SJSA1 (cell line): ENCODE measurements at regions not wholly inside any gene's neighbourhood (a gene's known extent, or its start where the extent isn't known, plus 50 kb on each side); places are given as distances from the start of the nearest gene placed in this dataset.

ENCODE experiments used
- DNase-seq, 2 experiments: peaks; one replicate each; pipeline ENCODE4 v3.0.0-alpha.2; 2015 to 2020; ENCODE audit warnings: low spot score in 2 of 2, low read depth in 1 of 2
- H3K27ac ChIP-seq: fragments of 250-450 bp; sonication (Bioruptor Pico); 2 replicates; pipeline ENCODE4 v1.5.1; 2020; ENCODE audit warnings: mild to moderate bottlenecking, moderate library complexity
- H3K27me3 ChIP-seq: fragments of 250-450 bp; sonication (Bioruptor Pico); replicated peaks from 2 replicates; pipeline ENCODE4 v1.5.1; 2020; ENCODE audit warnings: mild to moderate bottlenecking, moderate library complexity
- H3K36me3 ChIP-seq: fragments of 250-450 bp; sonication (Bioruptor Pico); 2 replicates; pipeline ENCODE4 v1.5.1; 2020; ENCODE audit warnings: mild to moderate bottlenecking
- H3K4me1 ChIP-seq: fragments of 250-450 bp; sonication (Bioruptor Pico); replicated peaks from 2 replicates; pipeline ENCODE4 v1.6.1; 2021; ENCODE audit warnings: mild to moderate bottlenecking
- H3K4me3 ChIP-seq: fragments of 250-450 bp; sonication (Bioruptor Pico); 2 replicates; pipeline ENCODE4 v1.5.1; 2020; ENCODE audit warnings: mild to moderate bottlenecking
- H3K9me3 ChIP-seq: fragments of 250-450 bp; sonication (Bioruptor Pico); replicated peaks from 2 replicates; pipeline ENCODE4 v1.5.1; 2020; ENCODE audit warnings: mild to moderate bottlenecking

DNA sequence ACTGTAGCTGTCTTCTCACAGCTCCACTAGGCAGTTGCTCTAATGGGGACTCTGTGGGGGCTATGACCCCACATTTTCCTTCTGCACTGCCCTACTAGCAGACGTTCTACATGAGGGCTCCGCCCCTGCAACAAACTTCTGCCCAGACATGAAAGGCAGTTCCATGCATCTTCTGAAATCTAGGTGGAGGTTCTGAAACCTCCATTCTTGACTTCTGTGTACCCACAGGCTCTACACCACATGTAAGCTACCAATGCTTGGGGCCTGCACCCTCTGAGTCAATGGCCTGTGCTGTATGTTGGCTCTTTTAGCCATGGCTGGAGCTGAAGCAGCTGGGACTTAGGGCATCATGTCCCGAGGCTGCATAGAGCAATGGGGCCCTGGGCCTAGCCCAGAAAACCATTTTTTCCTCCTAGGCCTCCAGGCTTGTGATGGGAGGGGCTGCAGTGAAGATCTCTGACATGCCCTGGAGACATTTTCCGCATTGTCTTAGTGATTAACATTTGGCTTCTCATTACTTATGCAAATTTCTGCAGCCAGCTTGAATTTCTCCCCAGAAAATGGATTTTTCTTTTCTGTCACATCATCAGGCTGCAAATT is 123.0 kb downstream of the MYCN start:
- DNase-seq, result no peak
- no peaks in the 10 kb centered on the region for H3K36me3 ChIP-seq
- H3K4me3 ChIP-seq, result no peak overlapping the region
- peaks cover 11% of the 10 kb centered on the region; the same call in 1 of the 2 replicates for H3K9me3 ChIP-seq
- no peak overlapping the region for H3K27ac ChIP-seq
- no peaks in the 10 kb centered on the region for H3K4me1 ChIP-seq
- H3K27me3 ChIP-seq, result no peaks in the 10 kb centered on the region

DNA sequence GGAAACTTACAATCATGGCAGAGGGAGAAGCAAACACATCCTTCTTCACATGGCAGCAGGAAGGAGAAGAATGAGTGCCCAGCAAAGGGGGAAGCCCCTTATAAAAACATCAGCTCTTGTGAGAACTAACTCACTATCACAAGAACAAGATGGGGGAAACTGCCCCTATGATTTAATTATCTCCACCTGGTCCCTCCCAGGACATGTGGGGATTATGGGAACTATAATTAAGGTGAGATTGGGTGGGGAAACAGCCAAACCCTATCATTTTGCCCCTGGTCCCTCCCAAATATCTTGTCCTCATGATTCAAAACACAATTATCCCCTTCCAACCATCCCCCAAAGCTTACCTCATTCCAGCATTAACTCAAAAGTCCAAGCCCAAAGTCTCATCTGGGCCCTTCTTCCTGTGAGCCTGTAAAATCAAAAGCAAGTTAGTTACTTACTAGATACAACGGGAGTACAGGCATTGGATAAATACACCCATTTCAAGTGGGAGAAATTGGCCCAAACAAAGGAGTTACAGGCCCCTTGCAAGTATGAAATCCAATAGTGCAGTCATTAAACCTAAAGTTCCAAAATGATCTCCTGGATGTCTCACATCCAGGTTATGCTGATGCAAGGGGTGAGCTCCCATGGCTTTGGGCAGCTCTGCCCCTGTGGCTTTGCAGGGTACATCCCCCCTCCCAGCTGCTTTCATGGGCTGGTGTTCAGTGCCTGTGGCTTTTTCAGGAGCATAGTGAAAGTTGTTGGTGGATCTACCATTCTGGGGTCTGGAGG is 122.3 kb downstream of the MYCN start:
- H3K27ac ChIP-seq, result no peak overlapping the region
- no peaks in the 10 kb centered on the region for H3K27me3 ChIP-seq
- H3K9me3 ChIP-seq, result peaks cover 11% of the 10 kb centered on the region; the same call in 1 of the 2 replicates
- no peak for DNase-seq
- H3K36me3 ChIP-seq, result no peaks in the 10 kb centered on the region
- H3K4me3 ChIP-seq, result no peak overlapping the region
- H3K4me1 ChIP-seq, result no peaks in the 10 kb centered on the region

DNA sequence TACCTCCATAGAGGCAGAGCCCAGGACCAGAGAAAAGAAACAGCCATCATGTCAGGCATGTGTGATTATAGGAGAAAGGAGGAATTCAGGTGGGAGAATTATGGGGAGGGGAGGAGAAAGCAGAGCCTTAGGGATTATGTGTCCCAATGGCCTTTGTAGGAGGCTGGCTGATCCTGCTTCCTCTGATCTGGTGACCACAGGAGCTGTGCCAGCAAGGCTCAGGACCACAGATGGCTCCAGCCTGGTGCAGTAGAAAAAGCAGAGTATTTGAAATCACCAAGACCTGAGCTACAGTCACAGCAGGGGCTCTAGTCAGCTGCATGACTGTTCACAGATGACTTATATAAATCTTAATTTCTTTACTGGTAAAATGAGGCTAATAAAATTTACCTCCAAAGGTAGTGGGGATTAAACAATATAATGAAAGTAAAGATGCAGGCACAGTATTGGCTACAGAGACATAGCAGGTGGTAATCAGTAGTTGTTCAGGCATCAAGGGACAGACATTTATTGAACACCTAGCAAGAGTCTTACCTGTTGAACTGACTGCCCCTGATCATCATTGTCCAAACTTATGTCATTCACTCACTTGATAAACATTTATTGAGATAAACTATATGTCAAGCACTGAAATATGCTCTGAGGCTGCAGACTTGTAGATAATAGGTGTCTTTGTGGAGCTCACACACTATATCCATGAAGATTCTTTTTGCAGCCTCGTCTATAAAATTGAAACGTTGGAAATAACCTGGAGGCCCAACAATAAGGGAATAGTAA is 121.3 kb downstream of the MYCN start:
- Histone ChIP-seq H3K4me3 (no peak overlapping the region), H3K27ac (no peak overlapping the region), H3K27me3 (no peaks in the 10 kb centered on the region), H3K4me1 (no peaks in the 10 kb centered on the region), H3K9me3 (peaks cover 11% of the 10 kb centered on the region; the same call in 1 of the 2 replicates), H3K36me3 (no peaks in the 10 kb centered on the region)
- no peak for DNase-seq

DNA sequence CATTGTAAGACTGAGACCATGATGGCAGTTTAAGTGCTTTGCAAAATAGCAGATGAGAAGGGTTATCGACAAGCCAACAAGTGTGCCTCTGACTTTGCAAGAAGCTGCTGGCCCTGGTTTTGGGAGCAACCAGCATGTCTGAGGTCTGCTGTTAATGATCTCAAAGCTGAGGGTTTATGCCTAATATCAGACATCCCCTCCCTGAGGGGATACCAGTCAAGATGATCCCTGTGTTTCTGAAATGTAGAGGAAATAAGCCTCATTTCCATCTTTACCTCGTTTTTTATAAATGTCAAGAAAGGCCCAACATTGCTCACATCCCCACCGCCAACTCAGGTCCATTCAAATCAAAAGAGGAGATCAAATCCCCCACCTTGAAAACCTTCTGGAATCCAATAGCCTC is 120.6 kb downstream of the MYCN start:
- Histone ChIP-seq H3K27me3 (no peaks in the 10 kb centered on the region), H3K9me3 (peaks cover 11% of the 10 kb centered on the region; the same call in 1 of the 2 replicates), H3K4me3 (no peak overlapping the region), H3K4me1 (no peaks in the 10 kb centered on the region), H3K36me3 (no peaks in the 10 kb centered on the region), H3K27ac (no peak overlapping the region)
- DNase-seq, result no peak

DNA sequence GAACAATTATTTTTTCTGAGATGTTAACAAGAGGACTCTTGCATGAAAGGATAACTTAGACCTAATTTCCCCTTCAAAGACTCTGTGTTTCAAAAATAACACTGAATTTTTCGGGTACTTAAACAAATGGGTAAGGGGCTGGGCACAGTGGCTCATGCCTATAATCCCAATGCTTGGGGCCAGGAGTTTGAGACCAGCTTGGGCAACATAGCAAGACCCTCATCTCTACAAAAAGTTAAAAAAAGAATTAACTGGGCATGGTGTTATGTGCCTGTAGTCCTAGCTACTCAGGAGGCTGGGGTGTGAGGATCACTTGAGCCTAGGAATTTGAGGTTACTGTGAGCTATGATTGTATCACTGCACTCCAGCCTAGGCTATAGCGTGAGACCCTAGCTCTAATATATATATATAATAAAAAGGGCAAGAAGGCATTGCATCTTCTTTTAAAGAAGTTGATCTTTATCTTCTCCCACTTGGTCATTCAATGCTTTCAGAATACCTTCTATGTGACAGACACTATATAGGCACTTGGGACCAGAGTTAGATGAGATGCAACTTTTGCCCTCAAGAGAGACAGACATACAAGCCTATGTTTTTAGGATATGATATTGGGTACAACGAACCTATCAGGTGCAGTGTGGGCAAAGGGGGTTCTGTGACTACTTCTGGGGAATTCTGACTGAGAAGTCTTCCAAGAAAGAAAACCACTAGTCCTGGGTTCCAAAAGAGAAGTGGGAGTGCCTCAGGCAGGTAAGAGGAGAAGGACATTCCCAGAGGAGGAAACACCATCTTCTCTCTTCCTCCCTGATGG is 120.0 kb downstream of the MYCN start:
- no peak for DNase-seq
- no peak overlapping the region for H3K27ac ChIP-seq
- H3K36me3 ChIP-seq, result no peaks in the 10 kb centered on the region
- no peak overlapping the region for H3K4me3 ChIP-seq
- no peaks in the 10 kb centered on the region for H3K4me1 ChIP-seq
- H3K9me3 ChIP-seq, result peaks cover 11% of the 10 kb centered on the region; the same call in 1 of the 2 replicates
- H3K27me3 ChIP-seq, result no peaks in the 10 kb centered on the region

DNA sequence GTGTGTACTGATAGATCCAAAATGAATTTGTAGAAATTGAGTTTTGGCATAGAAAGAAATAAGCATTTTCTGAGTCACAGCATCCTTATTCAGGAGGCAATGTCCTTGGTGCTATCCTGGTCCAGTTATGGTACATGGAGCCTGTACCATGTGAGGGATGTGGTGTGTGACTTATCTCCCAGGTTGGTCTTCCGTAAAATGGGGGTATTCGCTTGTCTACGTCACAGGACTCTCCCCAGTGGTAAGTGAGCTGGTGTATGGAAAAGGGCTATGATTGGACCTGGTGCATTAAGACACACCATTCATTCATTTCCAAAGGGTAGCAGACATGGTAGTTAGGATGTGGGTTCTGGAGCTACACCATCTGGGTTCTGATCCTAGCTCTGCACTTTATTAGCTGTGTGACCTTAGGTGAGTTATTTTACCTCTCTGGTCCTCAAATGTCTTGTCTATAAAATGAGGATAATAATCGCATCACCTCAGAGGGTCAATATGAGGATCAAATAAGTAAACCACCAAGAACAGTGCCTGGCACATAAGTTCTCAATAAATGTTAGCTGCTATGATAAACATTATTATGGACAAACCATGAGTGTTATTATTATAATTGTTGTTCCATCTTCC is 119.2 kb downstream of the MYCN start:
- H3K27me3 ChIP-seq, result no peaks in the 10 kb centered on the region
- no peak overlapping the region for H3K4me3 ChIP-seq
- no peak overlapping the region for H3K27ac ChIP-seq
- peaks cover 11% of the 10 kb centered on the region; the same call in 1 of the 2 replicates for H3K9me3 ChIP-seq
- no peaks in the 10 kb centered on the region for H3K36me3 ChIP-seq
- H3K4me1 ChIP-seq, result no peaks in the 10 kb centered on the region
- no peak for DNase-seq

DNA sequence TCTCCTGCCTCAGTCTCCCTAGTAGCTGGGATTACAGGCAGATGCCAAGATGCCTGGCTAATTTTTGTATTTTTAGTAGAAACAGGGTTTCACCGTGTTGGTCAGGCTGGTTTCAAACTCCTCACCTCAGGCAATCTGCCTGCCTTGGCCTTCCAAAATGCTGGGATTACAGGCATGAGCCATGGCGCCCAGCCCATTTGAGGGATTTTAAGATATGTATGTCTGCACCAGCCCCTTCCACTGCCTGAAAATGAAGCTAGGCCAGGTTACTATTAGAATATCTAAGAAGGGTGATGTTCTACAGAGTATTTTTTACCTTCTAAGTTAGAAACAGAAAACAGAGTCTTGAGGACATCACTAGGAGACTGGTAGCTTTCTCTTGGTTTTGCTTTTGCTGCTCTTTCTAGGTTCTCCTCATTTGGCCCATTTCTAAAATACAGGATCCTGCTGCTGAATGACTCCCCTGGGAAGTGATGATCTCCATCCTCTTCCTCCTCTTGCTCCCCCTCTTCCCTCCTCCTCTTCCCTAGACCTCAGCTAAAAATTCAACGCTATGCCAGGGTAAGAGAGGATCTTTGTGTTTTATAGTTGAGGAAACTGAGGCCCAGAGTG is 118.5 kb downstream of the MYCN start:
- no peak for DNase-seq
- no peaks in the 10 kb centered on the region for H3K4me1 ChIP-seq

DNA sequence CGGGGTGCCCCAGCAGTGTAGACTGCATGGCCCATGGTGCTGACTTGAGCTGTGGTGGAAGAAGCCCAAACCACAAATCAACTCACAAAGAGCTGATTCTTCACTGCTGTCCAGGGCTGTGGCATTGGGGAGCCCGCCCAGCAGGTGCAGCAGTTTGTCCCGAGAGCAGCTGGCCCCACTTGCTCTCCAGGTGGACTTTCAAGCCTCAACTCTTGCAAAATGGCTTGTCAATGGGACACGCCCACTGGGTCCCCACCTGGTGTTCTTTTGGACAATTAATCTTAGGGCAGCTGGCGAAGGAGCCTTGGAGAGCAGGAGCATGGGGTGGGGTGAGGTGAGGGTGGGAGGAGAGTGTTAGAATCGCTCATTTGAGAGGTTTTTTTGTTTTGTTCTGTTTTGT is 117.9 kb downstream of the MYCN start:
- peaks cover 11% of the 10 kb centered on the region; the same call in 1 of the 2 replicates for H3K9me3 ChIP-seq
- H3K36me3 ChIP-seq, result no peaks in the 10 kb centered on the region
- no peaks in the 10 kb centered on the region for H3K27me3 ChIP-seq
- no peak for DNase-seq
- H3K4me1 ChIP-seq, result no peaks in the 10 kb centered on the region
- no peak overlapping the region for H3K4me3 ChIP-seq
- H3K27ac ChIP-seq, result no peak overlapping the region

More for the DNA sequence above, 118.5 kb downstream of the MYCN start:
- Histone ChIP-seq H3K9me3 (peaks cover 11% of the 10 kb centered on the region; the same call in 1 of the 2 replicates), H3K36me3 (no peaks in the 10 kb centered on the region), H3K27ac (no peak overlapping the region), H3K27me3 (no peaks in the 10 kb centered on the region), H3K4me3 (no peak overlapping the region)

DNA sequence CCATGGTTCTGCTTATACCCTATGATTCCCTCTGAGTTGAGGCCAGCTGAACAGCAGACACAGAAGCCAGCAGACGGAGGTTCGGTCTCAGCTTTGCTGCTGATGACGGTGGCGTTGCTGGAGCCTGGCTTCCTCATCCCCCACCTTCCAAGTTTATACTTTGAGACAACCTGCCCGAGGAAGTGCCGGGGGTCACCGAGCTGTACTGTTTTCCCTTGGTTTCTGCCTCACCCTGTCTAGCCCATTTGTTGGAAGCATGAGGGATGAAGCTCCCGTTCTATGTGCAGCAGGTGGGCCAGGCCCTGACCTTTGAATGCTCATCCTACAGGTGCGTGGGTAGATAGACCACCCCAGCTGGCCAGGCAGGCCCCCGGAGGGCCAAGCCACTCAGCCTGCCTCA is 117.3 kb downstream of the MYCN start:
- Histone ChIP-seq H3K9me3 (peaks cover 9% of the 10 kb centered on the region; the same call in 1 of the 2 replicates), H3K36me3 (no peaks in the 10 kb centered on the region), H3K27ac (no peak overlapping the region), H3K4me3 (no peak overlapping the region), H3K4me1 (no peaks in the 10 kb centered on the region), H3K27me3 (no peaks in the 10 kb centered on the region)
- DNase-seq, result no peak

DNA sequence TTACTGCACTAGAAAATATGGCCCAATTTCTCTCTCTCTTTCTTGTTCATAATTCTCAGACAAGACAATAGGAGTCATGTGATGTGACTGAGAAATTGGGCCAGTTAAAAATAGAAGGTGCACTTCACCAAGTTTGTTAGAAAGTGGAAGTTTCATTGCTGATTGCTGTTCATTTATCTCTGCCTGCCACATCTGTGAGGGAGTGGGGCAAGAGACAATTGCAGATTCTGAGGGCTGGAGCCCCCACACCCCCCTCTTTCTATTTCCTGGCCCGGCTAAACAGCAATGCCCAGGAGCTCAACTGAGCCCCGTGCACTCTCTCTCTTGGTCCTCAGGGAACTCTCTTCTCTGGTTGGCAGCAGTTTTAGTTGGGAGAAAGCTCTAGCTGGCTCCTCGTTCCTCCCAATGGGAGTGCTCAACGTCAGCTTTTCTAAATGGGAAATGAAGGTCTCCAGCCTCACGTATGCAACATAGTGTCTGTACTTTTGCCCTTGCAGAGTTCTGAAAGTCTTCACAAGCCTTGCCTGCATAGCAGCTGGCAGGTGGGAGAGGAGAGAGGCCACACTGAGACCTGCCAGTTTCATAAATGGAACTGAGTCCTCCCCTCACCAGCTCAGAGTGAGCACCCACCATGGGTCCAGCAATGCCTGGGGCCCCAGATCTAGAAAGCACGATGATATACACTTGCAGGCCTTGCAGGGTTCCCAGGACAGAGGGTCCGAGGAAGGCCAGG is 115.7 kb downstream of the MYCN start:
- Histone ChIP-seq H3K9me3 (peaks cover 7% of the 10 kb centered on the region; the same call in 1 of the 2 replicates), H3K27me3 (no peaks in the 10 kb centered on the region), H3K4me1 (no peaks in the 10 kb centered on the region), H3K27ac (no peak overlapping the region), H3K36me3 (no peaks in the 10 kb centered on the region), H3K4me3 (no peak overlapping the region)
- no peak for DNase-seq

DNA sequence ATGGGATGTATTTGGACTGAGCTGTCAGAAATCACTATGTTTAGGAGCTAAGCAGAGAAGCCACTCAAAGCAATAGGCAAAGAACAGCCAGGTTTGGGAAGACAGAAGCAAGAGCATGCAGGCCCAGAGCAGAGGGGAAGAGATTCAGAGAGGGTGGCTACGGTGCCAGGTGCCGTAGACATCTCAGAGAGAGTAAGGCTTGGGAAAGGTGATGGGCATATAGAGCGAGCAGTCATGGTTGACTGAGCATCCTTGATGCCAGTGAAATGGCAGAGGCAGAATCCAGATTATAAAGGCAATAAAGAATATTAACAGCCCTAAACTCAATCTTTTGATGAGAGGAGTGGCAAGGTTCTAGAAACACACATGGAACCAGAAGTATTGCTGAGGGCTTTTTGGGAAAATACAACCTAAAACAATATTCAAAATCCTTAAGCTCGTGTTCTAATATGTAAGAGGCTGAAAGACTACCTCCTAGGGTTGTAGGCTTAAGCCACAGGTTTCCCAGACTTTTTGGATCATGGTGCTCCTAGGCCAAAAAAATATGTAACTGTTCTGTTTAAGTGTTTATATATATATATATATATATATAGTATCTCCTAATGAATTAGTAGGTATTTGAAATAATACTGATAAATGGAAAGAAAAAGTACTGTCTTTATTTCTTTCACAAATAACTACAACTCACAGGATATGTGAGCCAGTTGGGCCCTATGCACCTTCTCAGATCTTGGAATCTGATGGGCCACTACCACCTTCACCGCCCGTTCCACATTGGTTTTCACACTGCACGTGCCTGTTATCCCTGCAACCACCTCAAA is 113.3 kb downstream of the MYCN start:
- Histone ChIP-seq H3K36me3 (no peaks in the 10 kb centered on the region), H3K4me3 (no peak overlapping the region), H3K27ac (no peak overlapping the region), H3K4me1 (no peaks in the 10 kb centered on the region), H3K27me3 (no peaks in the 10 kb centered on the region), H3K9me3 (no peaks in the 10 kb centered on the region)
- DNase-seq, result no peak
